Ishikawa (cell line): ENCODE measurements at regions not wholly inside any gene's neighbourhood (a gene's known extent, or its start where the extent isn't known, plus 50 kb on each side); places are given as distances from the start of the nearest gene placed in this dataset.

Experiments used
- CREB1 ChIP-seq: IDR thresholded peaks from 2 replicates; pipeline ENCODE4 v1.6.1; 2012; ENCODE audit warnings: low read depth
- ZBTB7A ChIP-seq: IDR thresholded peaks from 2 replicates; pipeline ENCODE4 v1.6.1; 2012; ENCODE audit warnings: low read depth
- TF ChIP-seq, protein P1 (sequence below): IDR thresholded peaks from 2 replicates; pipeline ENCODE4 v1.6.1; 2012

DNA sequence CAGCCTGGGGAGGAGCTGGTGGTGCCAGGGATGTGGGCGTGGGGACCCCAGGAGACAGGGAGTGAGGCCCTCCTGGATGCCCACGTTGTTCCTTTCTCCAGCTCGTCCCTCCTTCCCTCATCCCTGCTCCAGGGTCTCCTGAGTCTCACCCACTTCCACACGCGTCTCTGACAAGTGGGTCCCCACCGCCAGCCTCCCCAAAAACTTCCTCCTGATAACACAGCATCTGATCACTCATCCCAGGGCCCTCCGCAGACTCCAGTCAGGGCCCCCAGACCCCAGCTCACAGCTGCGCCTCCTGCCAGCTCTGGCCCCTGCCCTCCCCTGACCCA, 60.6 kb upstream of the INPP5A start:
- TF ChIP-seq ZBTB7A, result no peak
- TF ChIP-seq, protein P1, sequence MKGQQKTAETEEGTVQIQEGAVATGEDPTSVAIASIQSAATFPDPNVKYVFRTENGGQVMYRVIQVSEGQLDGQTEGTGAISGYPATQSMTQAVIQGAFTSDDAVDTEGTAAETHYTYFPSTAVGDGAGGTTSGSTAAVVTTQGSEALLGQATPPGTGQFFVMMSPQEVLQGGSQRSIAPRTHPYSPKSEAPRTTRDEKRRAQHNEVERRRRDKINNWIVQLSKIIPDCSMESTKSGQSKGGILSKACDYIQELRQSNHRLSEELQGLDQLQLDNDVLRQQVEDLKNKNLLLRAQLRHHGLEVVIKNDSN, result no peak
- TF ChIP-seq CREB1, result no peak
